ENCODE measurements at regions not wholly inside any gene's neighbourhood (a gene's known extent, or its start where the extent isn't known, plus 50 kb on each side); places are given as distances from the start of the nearest gene placed in this dataset.

- Histone ChIP-seq H3K36me3 (ENCODE audit: control insufficient read depth, insufficient read depth, low read length) (no peaks in the 10 kb centered on the region), H3K4me3 (ENCODE audit: low read depth, low read length) (no peak overlapping the region), H3K27me3 (ENCODE audit: control insufficient read depth, insufficient read depth, low read length) (no peaks in the 10 kb centered on the region; the same call in 1 of the 2 replicates)
- POLR2A ChIA-PET, result no interaction called here
- CTCF ChIA-PET, result interaction anchor here (0.8 to 1.0 kb wide), 2 partner anchors 15 to 23 kb away, joined by 3 read pairs; no protein-coding TSS in a partner anchor
- no peak for TF ChIP-seq CTCF (IDR thresholded peaks at IDR 0.05; ENCODE audit: insufficient read depth, low read depth, low read length)
- DNase-seq (ENCODE audit: low read depth), result peak; percentile 42
Measured at GRCh38 chr6:134787261-134787877, 162.5 kb downstream of the ALDH8A1 start.

GRCh38 chr6:134784336-134784735 lies 165.6 kb downstream of the ALDH8A1 start:
- DNase-seq (ENCODE audit: low read depth), result no peak
- H3K36me3 ChIP-seq (ENCODE audit: control insufficient read depth, insufficient read depth, low read length), result no peaks in the 10 kb centered on the region
- H3K4me3 ChIP-seq (ENCODE audit: low read depth, low read length), result no peak overlapping the region
- CTCF ChIA-PET, result no interaction called here
- TF ChIP-seq CTCF (IDR thresholded peaks at IDR 0.05; ENCODE audit: insufficient read depth, low read depth, low read length), result no peak
- POLR2A ChIA-PET, result interaction anchor here (0.6 kb wide), 1 partner anchor 29 kb away, joined by 3 read pairs; no protein-coding TSS in a partner anchor
- H3K27me3 ChIP-seq (ENCODE audit: control insufficient read depth, insufficient read depth, low read length), result no peaks in the 10 kb centered on the region; the same call in 1 of the 2 replicates

GRCh38 chr6:134778431-134778830 lies 171.5 kb downstream of the ALDH8A1 start:
- ChIA-PET CTCF (no interaction called here), POLR2A (no interaction called here)
- Histone ChIP-seq H3K4me3 (ENCODE audit: low read depth, low read length) (no peak overlapping the region), H3K36me3 (ENCODE audit: control insufficient read depth, insufficient read depth, low read length) (no peaks in the 10 kb centered on the region), H3K27me3 (ENCODE audit: control insufficient read depth, insufficient read depth, low read length) (no peaks in the 10 kb centered on the region)
- TF ChIP-seq CTCF (IDR thresholded peaks at IDR 0.05; ENCODE audit: insufficient read depth, low read depth, low read length), result no peak
- no peak for DNase-seq (ENCODE audit: low read depth)

GRCh38 chr6:134774201-134774638 lies 175.7 kb downstream of the ALDH8A1 start:
- ChIA-PET POLR2A (no interaction called here), CTCF (no interaction called here)
- peak; percentile 7 for DNase-seq (ENCODE audit: low read depth)
- no peak for TF ChIP-seq CTCF (IDR thresholded peaks at IDR 0.05; ENCODE audit: insufficient read depth, low read depth, low read length)
- no peaks in the 10 kb centered on the region for H3K36me3 ChIP-seq (ENCODE audit: control insufficient read depth, insufficient read depth, low read length)
- no peaks in the 10 kb centered on the region for H3K27me3 ChIP-seq (ENCODE audit: control insufficient read depth, insufficient read depth, low read length)
- no peak overlapping the region for H3K4me3 ChIP-seq (ENCODE audit: low read depth, low read length)

GRCh38 chr6:134772671-134773360 lies 177.1 kb downstream of the ALDH8A1 start:
- POLR2A ChIA-PET, result no interaction called here
- CTCF ChIA-PET, result interaction anchor here (0.7 kb wide), 1 partner anchor 25 kb away, joined by 3 read pairs; no protein-coding TSS in a partner anchor
- no peak for TF ChIP-seq CTCF (IDR thresholded peaks at IDR 0.05; ENCODE audit: insufficient read depth, low read depth, low read length)
- H3K27me3 ChIP-seq (ENCODE audit: control insufficient read depth, insufficient read depth, low read length), result no peaks in the 10 kb centered on the region
- no peaks in the 10 kb centered on the region for H3K36me3 ChIP-seq (ENCODE audit: control insufficient read depth, insufficient read depth, low read length)
- H3K4me3 ChIP-seq (ENCODE audit: low read depth, low read length), result no peak overlapping the region
- no peak for DNase-seq (ENCODE audit: low read depth)

Measured in BJ (cell line).